Activated effector memory CD4-positive, alpha-beta T cell treated with Interleukin-2 at 50 U/mL for 16 hours (primary cell): ENCODE measurements at regions not wholly inside any gene's neighbourhood (a gene's known extent, or its start where the extent isn't known, plus 50 kb on each side); places are given as distances from the start of the nearest gene placed in this dataset.

ENCODE experiments used
- DNase-seq: peaks from one replicate; pipeline ENCODE4 v3.0.0-alpha.2; 2020

DNA sequence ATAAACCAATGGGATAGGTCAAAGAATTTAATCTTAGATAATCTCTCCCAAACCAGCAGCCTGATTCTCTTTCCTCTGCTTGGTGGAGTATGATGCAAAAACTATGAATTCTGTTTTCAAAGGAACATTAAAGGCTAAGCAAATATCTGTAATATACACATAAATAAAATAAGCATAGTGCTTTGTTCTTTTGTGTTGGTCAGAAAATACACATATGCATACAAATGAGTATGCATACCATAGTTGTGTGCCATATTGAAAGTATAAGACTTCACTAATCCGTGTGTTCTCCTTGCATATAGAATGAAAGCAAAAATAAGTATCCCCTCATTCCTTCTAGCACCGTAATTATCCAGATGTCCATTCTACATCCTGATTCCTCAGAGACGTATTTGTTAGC, 1949.7 kb upstream of the CELF4 start:
- DNase-seq, result no peak

DNA sequence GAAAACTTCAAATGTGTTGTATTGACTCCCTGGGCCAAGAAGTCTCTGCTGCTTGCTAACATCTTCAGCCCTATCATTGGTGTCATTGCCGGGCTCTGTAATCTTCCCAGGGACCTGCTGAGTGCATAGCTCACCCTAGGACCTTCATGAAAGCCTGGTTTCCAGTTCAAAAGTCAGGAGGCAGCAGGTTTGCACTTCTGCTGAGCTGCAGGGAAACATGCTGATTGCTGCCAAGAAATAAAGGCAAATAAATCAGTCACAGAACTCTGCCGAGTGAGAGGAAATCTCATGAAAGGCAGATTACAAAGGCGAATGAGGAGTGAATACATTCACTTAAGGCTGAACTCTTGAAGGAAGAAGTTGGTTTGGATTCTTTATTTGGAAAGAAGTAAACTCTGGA, 1947.6 kb upstream of the CELF4 start:
- DNase-seq, result no peak

DNA sequence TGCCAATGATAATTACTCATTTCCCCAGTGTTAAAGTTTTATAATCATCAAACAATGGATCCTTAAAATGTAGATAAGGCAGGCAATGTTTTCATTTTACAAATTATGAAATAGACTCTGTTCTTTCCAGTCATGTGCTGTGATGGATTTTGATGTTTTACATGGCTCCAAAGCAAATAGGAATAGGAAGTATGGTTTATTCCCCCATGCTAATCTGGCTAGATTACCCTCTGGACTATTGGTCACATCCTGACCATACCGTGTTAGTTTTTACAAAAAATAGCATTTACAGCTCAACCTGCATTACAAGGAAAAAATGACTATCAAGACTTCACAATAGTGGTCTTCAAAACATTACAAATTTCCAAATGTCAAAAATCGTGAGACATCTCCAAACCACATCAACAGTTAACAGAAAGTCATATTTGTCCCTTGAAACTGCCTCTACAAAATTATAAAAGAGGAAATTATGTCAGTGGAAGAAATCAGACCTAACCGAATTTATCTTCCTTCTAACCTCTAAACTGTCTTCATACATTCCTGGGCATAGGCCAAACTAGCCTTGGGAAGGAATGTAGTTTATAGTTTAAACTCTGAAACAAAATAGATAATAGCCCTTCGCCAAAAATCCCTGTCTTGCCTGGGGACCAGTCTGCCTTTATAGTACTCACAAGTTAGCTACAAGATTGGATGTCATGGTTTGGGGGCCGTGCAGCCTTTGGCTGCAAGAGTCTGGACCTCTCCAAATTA, 1941.2 kb upstream of the CELF4 start:
- DNase-seq, result no peak

DNA sequence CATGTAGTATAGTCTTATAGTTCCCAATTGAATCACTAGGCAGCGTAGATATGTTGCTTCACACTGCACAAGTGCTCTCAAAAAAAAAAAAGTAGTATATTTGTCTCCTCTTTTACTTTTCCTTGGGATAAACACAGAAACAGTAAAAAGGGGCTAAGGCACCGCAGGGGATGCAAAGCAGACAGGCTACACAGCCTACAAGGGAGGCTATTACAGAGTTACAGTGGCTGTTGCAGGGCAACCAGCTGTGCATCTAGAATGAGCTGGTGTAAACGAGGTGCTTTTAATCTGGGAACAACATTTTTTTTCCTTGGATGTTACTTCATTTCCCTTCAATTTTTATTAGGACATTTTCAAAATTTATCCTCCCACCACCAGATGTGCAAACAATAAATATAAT, 1934.7 kb upstream of the CELF4 start:
- DNase-seq, result no peak

DNA sequence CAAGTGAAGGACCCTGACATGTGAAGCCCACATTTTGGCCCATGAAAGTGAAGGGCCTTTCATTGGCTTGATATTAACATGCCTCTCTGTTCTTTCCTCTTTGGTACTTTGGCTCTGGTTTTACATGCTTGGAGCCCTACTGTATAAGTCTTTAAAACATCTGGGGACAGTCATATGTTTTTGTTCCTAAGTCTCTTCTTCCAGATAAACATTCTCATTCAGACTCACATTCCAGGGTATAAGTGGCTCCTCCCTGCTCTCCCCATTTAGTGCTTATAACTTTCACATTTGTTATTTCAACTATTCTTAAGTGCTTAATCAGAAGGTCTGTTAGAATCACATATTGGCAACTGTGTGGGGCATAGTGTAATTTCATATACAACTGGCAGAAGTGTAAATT, 1932.2 kb upstream of the CELF4 start:
- DNase-seq, result no peak

DNA sequence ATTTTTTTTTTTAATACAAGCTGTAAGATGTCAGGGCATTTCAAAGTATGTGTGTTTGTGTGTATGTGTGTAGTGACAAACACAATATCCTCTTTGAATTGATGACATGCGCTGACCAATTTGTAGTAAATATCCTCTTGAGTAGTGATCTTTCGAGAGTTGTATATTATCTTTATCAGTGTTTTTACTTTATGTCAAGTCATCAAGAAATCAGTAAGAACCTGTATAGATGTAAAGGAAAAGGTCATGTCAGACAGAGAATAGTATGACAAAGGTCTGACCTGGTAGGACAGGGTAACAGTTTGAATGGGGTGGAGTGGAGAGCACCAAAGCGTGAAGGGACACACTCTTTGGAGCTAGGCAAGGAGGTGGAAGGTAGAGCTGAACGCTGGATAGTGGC, 1931.4 kb upstream of the CELF4 start:
- no peak for DNase-seq

DNA sequence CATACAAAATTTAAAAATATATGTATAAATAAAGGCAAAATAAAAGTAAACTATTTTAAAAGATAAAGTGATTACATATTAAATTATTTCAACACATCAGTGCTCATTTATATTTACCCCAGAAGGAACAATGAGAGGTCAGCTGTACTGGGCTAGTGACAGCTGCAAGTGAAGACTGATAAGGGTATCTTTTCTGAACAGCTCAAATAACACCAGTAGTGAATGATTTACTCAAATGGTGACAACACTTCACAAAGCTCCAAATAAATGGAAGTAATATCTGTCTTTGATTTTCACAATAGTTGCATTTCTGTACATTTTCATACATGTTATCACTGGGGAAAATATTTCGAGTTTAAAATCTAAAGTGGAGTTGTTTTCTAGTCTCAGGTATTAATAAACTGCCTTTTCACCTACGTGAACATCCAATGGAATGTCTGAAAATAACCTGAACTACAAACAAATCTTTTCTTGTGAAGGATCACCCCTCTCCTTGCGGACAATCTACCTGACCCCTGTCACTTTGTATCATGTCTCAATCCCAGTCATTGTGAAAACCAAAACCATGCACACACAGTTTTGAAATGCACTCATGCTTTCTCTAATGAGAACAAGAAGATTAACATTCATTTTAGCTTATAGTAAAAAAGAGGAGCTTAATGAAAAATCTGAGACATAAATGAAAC, 1928.8 kb upstream of the CELF4 start:
- DNase-seq, result no peak

DNA sequence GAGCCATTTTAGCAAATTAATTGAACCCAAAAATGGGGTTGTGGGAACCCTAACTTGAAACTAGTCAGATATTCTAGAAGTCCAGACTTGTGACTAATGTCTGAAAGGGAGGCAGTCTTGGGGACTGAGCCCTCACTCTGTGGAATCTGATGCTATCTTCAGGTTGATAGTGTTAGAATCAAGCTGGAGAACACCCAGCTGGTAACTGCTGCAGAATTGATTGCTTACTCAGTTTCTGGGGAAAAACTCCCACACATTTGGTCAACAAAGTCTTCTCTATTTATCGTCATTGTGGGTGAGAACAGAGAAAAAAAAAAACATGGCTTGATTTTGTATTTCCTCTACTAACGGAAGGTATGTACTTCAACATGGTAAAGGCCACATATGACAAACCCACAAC, 1925.8 kb upstream of the CELF4 start:
- no peak for DNase-seq

DNA sequence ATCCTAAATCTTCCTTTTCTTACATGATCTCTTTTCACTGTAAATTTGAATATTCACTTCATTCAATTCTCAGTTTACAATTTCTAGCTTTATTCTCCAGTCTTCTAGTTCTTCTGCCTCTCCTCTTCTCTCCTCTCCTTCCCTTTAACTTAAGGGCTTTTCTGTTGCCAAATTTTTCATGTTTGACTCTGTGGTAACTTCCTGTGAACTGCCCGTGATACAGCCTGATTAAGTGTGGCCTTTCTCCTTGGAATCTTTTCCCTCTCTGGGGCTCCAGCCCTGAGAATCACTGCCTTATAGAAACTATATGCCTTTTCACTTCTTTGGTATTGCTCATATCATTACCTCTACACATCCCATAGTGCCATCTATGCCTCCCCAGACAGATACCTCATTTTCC, 1923.8 kb upstream of the CELF4 start:
- DNase-seq, result no peak

DNA sequence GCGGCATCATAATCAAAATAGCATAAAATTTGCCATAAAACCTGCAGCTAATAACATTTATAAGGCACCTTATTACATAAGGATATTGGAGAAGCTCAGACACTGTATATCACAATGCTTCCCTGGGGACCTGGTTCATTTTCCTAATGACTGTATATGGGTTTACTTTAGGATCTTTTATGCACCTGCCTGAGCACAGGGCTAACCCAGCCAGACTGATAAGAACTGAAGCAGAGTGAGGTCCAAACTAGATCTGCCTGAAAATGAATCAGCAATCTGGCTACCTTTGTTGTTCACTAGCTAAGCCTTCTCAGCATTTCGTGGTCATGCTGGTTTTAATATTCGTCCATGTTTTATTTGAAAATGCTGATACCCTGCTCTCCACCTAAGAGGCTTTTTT, 1922.3 kb upstream of the CELF4 start:
- no peak for DNase-seq

DNA sequence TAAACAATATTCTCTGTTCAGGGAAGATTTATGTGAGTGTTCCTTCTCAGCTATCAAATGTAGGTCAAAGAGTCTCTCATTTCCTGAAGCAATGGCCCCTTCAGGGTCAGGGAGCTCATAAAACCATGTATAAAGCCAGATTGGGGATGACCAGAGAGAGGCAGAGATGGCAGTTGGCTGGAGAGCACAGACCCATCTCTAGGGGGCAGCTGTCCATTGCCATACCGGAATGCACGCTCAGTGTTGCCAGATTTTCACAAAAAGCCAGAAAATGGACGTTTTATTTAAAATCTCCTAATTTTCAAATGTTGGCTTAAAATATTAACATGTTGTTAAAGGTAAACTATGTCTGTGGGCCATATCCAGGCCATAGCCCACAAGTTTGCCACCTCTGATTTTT, 1920.7 kb upstream of the CELF4 start:
- no peak for DNase-seq

DNA sequence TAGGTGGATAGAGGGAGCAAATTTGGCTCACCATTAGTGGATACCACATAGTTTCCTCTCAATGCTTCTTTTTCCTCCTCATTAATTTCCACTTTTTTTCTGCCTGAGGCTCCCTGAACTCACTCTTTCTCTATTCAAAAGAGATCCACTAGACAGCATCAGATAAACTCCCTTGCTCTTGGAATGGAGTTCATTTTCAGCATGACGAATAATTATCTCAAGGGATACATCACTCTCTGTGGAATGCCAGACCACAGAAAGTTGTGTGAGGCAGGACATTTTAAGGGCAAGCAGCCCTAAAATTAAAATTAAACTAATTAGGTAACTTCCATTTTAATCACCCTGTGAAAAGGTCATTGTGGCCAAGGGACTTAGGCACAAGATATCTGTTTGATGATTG, 1920.1 kb upstream of the CELF4 start:
- no peak for DNase-seq

DNA sequence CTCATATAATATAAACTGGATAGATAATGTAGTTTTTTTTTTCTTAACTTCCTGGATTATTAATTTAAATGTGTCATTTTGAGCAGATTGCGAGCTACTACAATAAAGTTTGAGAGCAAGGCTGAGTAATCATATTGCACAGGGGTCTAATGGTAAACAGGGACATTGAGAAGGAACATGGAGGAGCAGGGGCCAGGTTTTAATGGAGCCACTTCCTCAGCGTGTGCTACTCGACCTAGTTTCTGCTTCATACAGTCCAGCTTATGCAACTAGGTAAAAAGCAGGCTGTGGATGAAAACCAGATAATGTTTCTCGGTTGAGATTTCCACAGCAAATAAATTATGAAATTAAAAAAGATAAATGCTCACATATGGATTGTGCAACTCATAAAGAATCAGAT, 1915.7 kb upstream of the CELF4 start:
- DNase-seq, result no peak

DNA sequence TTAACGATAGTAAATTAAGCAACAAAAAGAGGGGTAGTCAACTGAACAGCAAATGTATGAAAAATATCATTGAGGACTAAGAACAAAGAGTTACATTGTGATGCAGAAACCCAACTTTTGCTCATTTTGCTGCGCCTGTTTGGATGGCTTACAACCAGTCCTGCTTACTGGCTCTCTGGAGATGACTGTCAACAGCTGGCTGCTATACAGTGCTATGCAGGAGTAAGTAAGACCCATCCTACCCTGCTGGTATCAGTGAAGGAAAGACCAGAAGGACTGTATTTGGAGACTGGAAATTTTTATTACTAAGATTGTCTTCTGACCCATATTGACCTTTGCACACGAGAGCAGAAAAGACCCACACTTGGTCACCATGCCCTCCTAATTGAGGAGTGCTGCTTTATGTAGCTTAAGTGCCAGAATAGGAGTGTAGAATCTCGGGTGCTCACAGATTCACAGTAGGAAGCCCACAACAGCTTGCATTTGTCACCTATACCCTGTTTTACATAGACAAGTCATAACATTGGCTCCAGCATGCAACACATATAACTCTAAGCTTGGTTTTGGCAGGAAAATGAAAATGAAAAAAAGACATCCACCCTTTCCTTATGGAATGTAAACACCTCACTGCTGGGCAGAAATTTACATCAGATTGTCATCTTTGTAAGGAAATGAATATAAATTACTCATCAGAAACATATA, 1915.0 kb upstream of the CELF4 start:
- no peak for DNase-seq

DNA sequence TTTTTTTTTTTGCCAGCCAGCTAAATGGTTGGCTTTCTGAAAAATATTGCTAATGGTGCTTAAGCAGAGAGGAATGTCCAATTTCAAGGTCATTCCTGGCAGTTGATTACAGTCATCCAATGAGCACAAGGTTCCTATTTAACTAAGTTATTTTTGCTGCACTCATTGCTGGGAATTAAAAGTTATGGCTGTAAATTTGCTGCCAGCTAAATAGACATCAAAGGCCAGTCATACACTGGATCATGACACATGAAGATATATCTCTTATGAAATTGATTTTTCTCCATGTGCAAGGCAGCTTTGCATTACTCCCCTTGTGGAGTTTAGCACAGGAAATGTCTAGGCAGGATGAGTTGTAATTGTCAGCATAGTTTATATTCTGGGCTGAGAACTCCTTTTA, 1898.4 kb upstream of the CELF4 start:
- DNase-seq, result no peak

DNA sequence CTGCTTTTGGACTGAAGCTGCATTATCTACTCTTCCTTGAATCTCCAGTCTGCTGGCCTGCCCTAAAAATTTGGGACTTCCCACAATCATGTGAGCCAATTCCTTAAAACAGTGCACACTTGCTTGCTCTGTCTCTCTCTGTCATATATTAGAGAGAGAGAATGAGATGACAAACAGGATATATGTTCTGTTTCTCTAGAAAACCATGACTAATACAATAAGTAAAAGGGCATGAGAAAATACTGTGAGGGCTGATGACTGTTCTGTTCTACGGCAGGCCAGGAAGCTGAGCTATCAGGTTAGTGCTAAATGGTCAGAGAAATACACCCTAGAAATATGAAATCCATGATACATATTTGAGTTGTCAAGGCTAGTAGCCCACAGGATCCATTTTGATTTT, 1896.8 kb upstream of the CELF4 start:
- DNase-seq, result no peak

DNA sequence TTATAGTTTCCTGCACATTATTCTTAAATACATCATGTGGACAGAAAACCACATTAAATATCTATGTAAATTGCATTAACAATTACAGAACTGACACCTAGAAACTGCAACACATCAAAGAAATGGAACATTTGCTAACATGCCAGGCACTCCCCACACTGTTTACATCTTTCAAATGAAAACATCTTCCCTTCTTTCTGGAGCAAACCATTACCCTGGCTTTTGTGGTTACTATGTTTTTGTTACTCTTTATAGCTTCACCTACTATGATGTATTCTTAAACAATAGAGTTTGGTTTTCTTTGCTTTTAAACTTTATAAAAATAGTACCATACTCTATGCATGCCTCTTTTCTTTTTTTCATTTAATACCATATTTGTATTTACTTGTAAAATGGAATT, 1894.5 kb upstream of the CELF4 start:
- DNase-seq, result no peak

DNA sequence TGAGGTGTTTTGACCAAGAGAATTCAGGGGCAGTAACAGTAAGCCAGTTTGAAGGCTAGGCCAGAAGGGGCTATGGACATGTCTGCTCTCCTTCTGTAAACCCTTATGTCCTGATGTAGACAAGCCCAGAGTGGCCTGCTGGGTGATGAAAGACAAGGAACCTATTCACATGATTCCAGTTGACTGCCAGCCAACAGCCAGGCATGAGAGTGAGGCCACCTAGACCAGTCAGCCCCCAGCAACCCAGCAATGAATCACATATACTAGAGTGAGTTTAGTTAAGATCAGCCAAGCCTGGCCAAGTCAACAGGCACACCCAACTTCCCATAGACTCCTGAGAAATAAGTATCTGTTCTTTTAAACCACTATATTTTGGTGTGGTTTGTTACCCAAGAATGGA, 1889.7 kb upstream of the CELF4 start:
- DNase-seq, result no peak

DNA sequence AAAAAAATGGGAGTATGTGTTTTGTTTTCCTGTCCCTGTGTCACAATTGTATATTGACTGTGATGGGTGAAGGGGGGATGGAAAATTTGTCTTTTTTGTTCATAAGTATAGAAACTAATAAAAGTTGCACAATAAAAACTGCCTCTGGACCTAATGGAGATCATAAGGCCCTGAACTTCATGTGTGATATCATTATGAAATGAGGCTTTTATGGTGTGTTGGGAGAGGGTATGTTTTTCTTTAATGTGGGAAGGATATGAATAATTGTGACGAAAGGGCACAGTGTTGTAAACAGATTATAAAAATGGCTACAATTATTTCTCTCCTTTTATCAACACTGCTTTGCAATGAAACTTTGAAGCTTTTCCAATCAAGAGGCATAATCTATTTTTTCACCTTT, 1889.3 kb upstream of the CELF4 start:
- no peak for DNase-seq

DNA sequence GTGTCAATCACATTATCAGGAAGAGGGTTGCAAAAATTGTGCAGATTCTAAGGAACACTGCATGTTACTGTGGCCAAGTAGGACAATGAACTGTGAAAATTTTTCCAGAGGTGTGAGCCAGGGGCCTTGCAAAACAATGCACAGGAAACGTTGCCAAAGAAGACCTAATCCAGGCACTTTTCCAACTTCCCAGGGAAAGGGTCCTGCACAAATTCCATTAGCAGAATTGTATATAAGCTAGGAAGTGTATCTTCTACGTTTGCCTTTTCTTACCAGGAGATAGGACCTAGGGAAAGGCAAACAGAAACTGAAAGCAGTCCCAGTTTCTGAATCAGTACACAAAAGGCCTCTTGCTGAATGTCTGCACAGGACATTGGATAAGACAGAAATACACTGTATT, 1888.3 kb upstream of the CELF4 start:
- no peak for DNase-seq

DNA sequence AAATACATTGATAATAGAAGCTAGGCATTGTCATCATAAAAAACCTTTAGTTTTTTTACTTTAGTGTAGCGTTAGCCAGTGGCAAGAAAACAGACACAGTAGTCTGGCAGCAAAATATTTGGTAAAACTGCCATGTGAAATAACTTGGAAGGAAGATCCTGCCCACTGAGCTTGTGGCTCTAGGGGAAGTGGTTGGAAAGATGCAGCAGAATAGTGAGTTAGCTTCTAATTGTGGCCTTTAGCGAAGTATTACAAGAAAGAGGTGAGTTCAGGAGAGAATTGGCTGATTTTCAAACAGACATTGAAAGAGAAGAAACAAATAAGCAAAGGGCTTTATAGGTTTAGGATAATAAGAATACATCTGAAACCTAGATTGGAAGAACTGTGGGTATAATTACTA, 1887.8 kb upstream of the CELF4 start:
- no peak for DNase-seq

DNA sequence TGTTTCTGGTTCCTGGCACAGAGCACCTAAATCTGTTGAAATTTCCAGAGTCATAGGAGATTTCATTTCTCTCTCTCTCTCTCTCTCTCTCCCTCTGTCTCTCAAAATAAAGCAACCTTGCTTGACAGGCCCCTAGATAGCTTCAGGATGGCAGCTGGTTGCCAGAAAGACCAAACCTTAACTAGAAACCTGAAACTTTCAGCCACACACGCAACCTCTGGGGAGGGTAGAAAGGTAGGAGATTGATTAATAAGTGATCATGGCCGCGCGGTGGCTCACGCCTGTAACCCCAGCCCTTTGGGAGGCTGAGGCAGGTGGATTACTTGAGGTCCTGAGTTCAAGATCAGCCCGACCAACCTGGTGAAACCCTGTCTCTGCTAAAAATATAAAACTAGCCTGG, 1885.4 kb upstream of the CELF4 start:
- no peak for DNase-seq

DNA sequence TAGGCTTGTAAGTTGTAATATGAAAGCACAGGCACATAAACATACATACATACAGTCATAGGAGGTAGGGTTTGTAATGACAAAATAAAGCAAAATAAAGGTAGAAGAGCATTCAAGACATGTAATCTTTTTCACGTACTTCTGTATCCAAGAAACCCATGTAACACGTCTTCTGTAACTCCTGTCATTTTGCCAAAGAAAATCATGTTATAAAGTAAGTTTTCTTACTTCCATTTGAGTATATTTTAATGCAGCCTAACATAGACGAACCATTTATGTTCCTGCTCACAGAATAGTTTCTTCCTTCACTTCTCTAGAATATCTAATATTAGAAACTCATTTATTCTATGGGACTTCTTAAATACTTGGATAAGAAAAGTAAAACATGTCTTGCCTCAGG, 1884.0 kb upstream of the CELF4 start:
- DNase-seq, result no peak

DNA sequence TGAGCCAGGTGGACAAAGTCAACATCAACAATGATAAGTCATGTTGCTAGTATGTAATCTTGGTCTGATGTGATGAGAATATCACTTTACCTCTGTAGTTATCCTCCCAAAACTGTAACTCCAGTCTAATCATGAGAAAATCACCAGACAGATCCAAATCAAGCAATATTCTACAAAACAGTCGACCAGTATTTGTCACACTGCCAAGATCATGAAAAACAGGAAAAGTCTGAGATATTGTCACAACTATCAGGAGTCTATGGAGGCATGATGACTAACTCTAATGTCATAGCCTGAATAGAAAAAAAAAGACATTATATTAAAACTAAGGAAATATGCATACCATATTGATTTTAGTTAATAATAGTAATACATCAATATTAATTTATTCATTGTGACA, 1883.3 kb upstream of the CELF4 start:
- no peak for DNase-seq
